ENCODE measurements at regions not wholly inside any gene's neighbourhood (a gene's known extent, or its start where the extent isn't known, plus 50 kb on each side); places are given as distances from the start of the nearest gene placed in this dataset.

DNA sequence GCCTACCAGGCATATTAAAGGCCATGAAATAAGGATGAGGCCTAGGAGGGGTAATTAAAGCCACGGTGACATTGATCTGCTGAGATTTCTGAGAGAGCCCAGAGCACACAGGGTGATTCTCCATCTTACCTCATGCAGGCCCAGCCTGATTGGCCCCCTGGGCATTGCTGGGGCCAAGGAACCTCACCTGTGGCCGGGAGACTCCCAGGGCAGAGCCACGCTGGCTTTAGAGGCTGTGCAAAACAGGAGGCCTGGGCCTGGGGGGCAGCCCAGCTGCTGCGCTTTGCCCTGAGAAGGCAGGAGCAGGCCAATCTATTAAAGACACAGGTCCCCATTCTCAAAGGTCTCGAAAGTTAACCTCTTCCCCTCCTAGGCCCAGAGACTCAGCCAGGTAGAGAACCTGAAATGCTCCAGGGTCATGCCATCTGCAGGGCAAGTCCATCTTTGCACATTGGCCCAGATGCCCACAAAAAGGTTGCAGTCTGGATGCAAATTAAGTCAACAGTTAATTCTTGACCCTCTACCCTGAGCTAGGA is 1099.7 kb downstream of the BCL11B start:
- H3K4me1 ChIP-seq (ENCODE audit: control insufficient read depth, insufficient read depth, low read length) = peaks cover 56% of the 10 kb centered on the region
- Mint-ChIP-seq H3K4me1 (peaks cover 45 to 52% of the 10 kb centered on the region in 2 donors), H3K9me3 (no peaks in the 10 kb centered on the region), H3K4me3 (no peak overlapping the region), H3K27ac (peak overlapping the region; percentile 87 to 88), H3K27me3 (ENCODE audit: low read depth in 2 of 2) (peaks cover 0 to under 1% of the 10 kb centered on the region in 2 donors), H3K36me3 (peaks cover 8% of the 10 kb centered on the region)
- no peaks in the 10 kb centered on the region for H3K36me3 ChIP-seq (ENCODE audit: control insufficient read depth, insufficient read depth, low read length)
- peak overlapping the region; percentile 32 for H3K27ac ChIP-seq (ENCODE audit: low read length)
- no peaks in the 10 kb centered on the region for H3K9me3 ChIP-seq (ENCODE audit: control insufficient read depth, insufficient read depth, low read length)
- H3K4me3 ChIP-seq (ENCODE audit: low read length) = no peak overlapping the region
- peaks cover 2% of the 10 kb centered on the region for H3K27me3 ChIP-seq (ENCODE audit: control insufficient read depth, insufficient read depth, low read length)
- intact Hi-C loops (cut with micrococcal nuclease) = no loop called here
- DNase-seq (no peak), ATAC-seq (no peak)
- WGBS (ENCODE audit: insufficient coverage) = 93% methylated on average over 5 of the region's 5 CpGs
- TF ChIP-seq, protein P1, sequence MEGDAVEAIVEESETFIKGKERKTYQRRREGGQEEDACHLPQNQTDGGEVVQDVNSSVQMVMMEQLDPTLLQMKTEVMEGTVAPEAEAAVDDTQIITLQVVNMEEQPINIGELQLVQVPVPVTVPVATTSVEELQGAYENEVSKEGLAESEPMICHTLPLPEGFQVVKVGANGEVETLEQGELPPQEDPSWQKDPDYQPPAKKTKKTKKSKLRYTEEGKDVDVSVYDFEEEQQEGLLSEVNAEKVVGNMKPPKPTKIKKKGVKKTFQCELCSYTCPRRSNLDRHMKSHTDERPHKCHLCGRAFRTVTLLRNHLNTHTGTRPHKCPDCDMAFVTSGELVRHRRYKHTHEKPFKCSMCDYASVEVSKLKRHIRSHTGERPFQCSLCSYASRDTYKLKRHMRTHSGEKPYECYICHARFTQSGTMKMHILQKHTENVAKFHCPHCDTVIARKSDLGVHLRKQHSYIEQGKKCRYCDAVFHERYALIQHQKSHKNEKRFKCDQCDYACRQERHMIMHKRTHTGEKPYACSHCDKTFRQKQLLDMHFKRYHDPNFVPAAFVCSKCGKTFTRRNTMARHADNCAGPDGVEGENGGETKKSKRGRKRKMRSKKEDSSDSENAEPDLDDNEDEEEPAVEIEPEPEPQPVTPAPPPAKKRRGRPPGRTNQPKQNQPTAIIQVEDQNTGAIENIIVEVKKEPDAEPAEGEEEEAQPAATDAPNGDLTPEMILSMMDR (IDR thresholded peaks at IDR 0.05) = no peak

DNA sequence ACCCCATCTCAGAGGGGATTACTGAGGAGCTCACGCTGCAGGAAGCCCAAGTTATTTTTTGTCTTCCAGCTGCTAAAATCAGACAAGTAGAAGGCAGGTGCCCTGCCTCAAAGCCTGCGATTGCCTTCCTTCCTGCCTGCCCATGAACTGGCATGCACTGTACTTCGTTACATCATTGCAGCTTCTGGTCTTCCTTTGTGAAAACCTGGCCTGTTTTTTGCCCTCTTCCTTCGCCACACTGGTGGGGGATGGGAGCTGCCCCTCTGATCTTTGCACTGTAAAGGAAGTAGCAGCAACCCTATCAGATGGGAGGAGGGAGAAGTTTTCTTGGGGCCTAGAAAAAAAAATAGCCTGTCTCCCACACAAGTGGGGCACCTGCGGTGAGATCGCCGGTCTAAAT is 1098.7 kb downstream of the BCL11B start:
- Histone ChIP-seq H3K36me3 (ENCODE audit: control insufficient read depth, insufficient read depth, low read length) (no peaks in the 10 kb centered on the region), H3K4me1 (ENCODE audit: control insufficient read depth, insufficient read depth, low read length) (peaks cover 46% of the 10 kb centered on the region), H3K4me3 (ENCODE audit: low read length) (no peak overlapping the region), H3K27ac (ENCODE audit: low read length) (peak overlapping the region; percentile 26), H3K27me3 (ENCODE audit: control insufficient read depth, insufficient read depth, low read length) (no peaks in the 10 kb centered on the region), H3K9me3 (ENCODE audit: control insufficient read depth, insufficient read depth, low read length) (no peaks in the 10 kb centered on the region)
- ATAC-seq (peak; percentile 53 to 79 (median 60)), DNase-seq (peak in 1 of 2 donors; percentile 86)
- 0% methylated on average over 6 of the region's 7 CpGs for WGBS (ENCODE audit: insufficient coverage)
- Mint-ChIP-seq H3K4me1 (peaks cover 38 to 44% of the 10 kb centered on the region in 2 donors), H3K36me3 (peaks cover 5% of the 10 kb centered on the region), H3K27ac (peak overlapping the region; percentile 87 to 88), H3K4me3 (peak overlapping the region; percentile 72), H3K9me3 (no peaks in the 10 kb centered on the region), H3K27me3 (ENCODE audit: low read depth in 2 of 2) (no peaks in the 10 kb centered on the region)
- TF ChIP-seq, protein P1 (IDR thresholded peaks at IDR 0.05) = no peak
- intact Hi-C loops (cut with micrococcal nuclease) = no loop called here

DNA sequence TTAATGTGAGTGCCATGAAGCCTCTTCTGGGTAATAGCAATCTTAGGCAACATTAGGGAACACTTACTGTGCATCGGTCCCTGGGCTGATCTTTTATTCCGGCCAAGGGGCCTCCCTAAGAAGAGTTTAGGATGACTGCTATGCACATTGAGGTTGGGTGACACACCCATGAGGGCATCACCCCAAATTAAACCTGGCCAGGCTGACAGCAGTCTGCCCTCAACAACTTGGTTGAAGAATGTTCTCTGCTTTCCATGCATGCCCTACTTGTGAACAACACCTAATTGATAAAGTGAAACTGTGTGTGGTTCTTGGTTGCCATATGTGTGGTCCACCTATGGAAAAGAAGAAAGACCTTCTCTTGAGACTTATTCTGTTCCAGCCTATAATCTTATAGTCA is 1098.0 kb downstream of the BCL11B start:
- ATAC-seq (peak in 2 of 3 donors; percentile 3 to 25), DNase-seq (peak in 1 of 2 donors; percentile 50)
- Mint-ChIP-seq H3K27ac (peak overlapping the region; percentile 87 to 88), H3K4me1 (peaks cover 32 to 37% of the 10 kb centered on the region in 2 donors), H3K4me3 (peak overlapping the region; percentile 72), H3K27me3 (ENCODE audit: low read depth in 2 of 2) (no peaks in the 10 kb centered on the region), H3K9me3 (no peaks in the 10 kb centered on the region), H3K36me3 (no peaks in the 10 kb centered on the region)
- Histone ChIP-seq H3K27ac (ENCODE audit: low read length) (no peak overlapping the region), H3K27me3 (ENCODE audit: control insufficient read depth, insufficient read depth, low read length) (no peaks in the 10 kb centered on the region), H3K4me3 (ENCODE audit: low read length) (no peak overlapping the region), H3K9me3 (ENCODE audit: control insufficient read depth, insufficient read depth, low read length) (no peaks in the 10 kb centered on the region), H3K36me3 (ENCODE audit: control insufficient read depth, insufficient read depth, low read length) (no peaks in the 10 kb centered on the region), H3K4me1 (ENCODE audit: control insufficient read depth, insufficient read depth, low read length) (peaks cover 42% of the 10 kb centered on the region)
- WGBS (ENCODE audit: insufficient coverage) = 72% methylated on average over 2 of the region's 2 CpGs
- intact Hi-C loops (cut with micrococcal nuclease) = no loop called here
- TF ChIP-seq, protein P1 (IDR thresholded peaks at IDR 0.05) = no peak

DNA sequence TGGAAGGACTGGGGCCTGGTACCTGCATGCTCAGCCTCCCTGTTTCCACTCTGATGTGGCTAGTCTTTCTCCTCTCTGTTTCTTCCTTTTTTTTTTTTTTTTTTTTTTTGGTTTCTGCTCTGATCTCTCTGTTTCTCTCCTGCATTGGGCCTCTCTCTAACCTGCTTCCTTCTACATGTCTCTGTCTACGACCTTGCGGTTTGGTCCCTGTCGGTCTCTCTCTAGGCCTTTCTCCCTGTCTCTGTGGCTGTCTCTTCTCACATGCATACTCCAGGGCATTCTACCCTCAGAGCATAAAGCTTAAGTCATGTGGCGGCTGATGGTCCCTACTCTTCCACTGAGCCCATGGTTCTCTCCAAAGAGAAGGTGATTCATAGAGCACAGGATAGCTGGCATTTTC is 1096.6 kb downstream of the BCL11B start:
- Mint-ChIP-seq H3K4me3 (peak overlapping the region; percentile 18), H3K27me3 (ENCODE audit: low read depth in 2 of 2) (no peaks in the 10 kb centered on the region), H3K27ac (peak overlapping the region; percentile 12 to 29), H3K9me3 (no peaks in the 10 kb centered on the region), H3K36me3 (no peaks in the 10 kb centered on the region), H3K4me1 (peaks cover 32 to 36% of the 10 kb centered on the region in 2 donors)
- Histone ChIP-seq H3K4me3 (ENCODE audit: low read length) (no peak overlapping the region), H3K4me1 (ENCODE audit: control insufficient read depth, insufficient read depth, low read length) (peaks cover 42% of the 10 kb centered on the region), H3K9me3 (ENCODE audit: control insufficient read depth, insufficient read depth, low read length) (no peaks in the 10 kb centered on the region), H3K36me3 (ENCODE audit: control insufficient read depth, insufficient read depth, low read length) (no peaks in the 10 kb centered on the region), H3K27me3 (ENCODE audit: control insufficient read depth, insufficient read depth, low read length) (no peaks in the 10 kb centered on the region), H3K27ac (ENCODE audit: low read length) (no peak overlapping the region)
- TF ChIP-seq, protein P1 (IDR thresholded peaks at IDR 0.05) = no peak
- DNase-seq = peak in 1 of 2 donors; percentile 61
- WGBS (ENCODE audit: insufficient coverage) = 85% methylated on average over 4 of the region's 4 CpGs
- intact Hi-C loops (cut with micrococcal nuclease) = no loop called here
- ATAC-seq = no peak
